Subcutaneous abdominal adipose tissue (tissue), 5 donors: ENCODE measurements at regions not wholly inside any gene's neighbourhood (a gene's known extent, or its start where the extent isn't known, plus 50 kb on each side); places are given as distances from the start of the nearest gene placed in this dataset.

ENCODE experiments used
- H3K27ac ChIP-seq: one replicate; pipeline ENCODE4 v1.7.0; 2013; ENCODE audit warnings: low read depth, mild to moderate bottlenecking, inconsistent platforms, low read length, moderate library complexity
- H3K27me3 ChIP-seq, 5 donors: one replicate each; pipeline ENCODE4 v1.7.0; 2013; ENCODE audit warnings: low read length in 5 of 5, inconsistent platforms in 1 of 5; ENCODE audit not compliant: control insufficient read depth in 5 of 5, insufficient read depth in 4 of 5
- H3K36me3 ChIP-seq, 5 donors: one replicate each; pipeline ENCODE4 v1.7.0; 2013; ENCODE audit warnings: low read length in 5 of 5; ENCODE audit not compliant: control insufficient read depth in 5 of 5, insufficient read depth in 5 of 5
- H3K4me1 ChIP-seq, 5 donors: one replicate each; pipeline ENCODE4 v1.7.0; 2013; ENCODE audit warnings: low read length in 5 of 5, mild to moderate bottlenecking in 3 of 5, moderate library complexity in 1 of 5; ENCODE audit not compliant: control insufficient read depth in 5 of 5, insufficient read depth in 5 of 5
- H3K4me3 ChIP-seq, 5 donors: one replicate each; pipeline ENCODE4 v1.7.0; 2013; ENCODE audit warnings: low read length in 5 of 5, low read depth in 1 of 5
- H3K9ac ChIP-seq, 5 donors: one replicate each; pipeline ENCODE4 v1.7.0; 2013; ENCODE audit warnings: low read length in 5 of 5, mild to moderate bottlenecking in 4 of 5, moderate library complexity in 3 of 5
- H3K9me3 ChIP-seq, 5 donors: one replicate each; pipeline ENCODE4 v1.7.0; 2013; ENCODE audit warnings: low read length in 5 of 5; ENCODE audit not compliant: control insufficient read depth in 5 of 5
- donor health status: healthy.
- donor health status: healthy.
- donor health status: healthy.
- donor health status: healthy.
- donor health status: healthy.

DNA sequence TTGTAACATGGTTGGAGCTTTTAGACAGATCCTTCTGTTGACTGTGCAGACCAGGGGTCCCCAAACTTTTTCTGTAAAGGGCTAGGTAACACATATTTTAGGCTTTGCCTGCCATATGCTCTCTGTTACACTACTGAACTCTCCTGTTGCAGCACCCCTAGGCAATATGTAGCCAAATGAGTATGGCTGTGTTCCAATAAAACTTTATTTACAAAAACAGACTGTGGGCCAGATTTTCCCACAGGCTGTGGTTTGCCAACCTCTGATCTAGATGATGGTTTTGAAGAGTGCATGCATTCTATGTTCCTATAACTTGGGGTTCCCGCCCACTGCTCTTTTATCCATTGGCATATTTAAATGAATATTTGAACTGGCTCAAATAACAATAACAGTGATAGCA is 180.3 kb upstream of the VASH1 start:
- no peak overlapping the region for H3K9ac ChIP-seq
- H3K4me3 ChIP-seq = no peak overlapping the region
- no peaks in the 10 kb centered on the region for H3K9me3 ChIP-seq
- no peaks in the 10 kb centered on the region for H3K36me3 ChIP-seq
- H3K4me1 ChIP-seq = peaks cover 1 to 26% (median 19%) of the 10 kb centered on the region in 5 donors
- no peaks in the 10 kb centered on the region for H3K27me3 ChIP-seq
- no peak overlapping the region for H3K27ac ChIP-seq

DNA sequence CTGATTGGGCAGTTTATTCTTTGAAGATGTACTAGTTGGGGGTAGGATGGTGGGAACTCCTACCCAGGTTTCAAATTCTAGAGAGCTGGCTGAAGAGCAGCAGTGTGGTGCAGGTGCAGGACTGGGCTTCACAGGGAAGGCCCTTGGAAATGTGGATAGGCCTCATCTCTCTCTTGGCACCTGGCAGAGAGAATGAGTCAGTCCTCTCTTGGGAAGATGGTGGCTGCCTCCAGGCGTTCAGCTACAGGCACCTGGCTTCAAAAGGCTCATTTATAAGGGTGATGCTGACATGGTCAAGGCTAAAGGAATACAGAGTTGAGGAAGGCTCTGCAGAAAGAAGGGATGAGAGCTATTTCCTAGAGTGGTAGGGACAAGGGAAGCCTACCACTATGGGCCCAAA is 179.7 kb upstream of the VASH1 start:
- Histone ChIP-seq H3K4me1 (peaks cover 1 to 19% (median 14%) of the 10 kb centered on the region in 5 donors), H3K27me3 (no peaks in the 10 kb centered on the region), H3K27ac (no peak overlapping the region), H3K9me3 (no peaks in the 10 kb centered on the region), H3K9ac (no peak overlapping the region), H3K4me3 (no peak overlapping the region), H3K36me3 (no peaks in the 10 kb centered on the region)

DNA sequence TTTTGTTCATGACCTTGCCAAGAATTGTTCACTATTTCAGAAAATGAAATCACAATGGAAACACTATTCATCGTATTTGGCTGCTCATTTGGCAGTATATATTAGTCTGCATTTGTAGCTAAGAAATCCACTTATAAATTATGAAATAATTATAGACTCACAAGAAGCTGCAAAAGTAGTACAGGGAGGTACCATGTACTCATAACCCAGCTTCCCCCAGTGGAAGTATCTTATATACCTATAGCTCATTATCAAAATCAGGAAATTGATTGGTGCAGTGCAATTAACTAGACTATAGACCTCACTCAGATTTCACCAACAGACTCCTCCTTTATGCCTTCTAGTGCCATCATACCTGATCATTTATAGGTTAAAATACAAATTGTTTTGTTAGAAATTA is 178.8 kb upstream of the VASH1 start:
- Histone ChIP-seq H3K9me3 (peaks cover 0 to under 1% (median 0%) of the 10 kb centered on the region in 5 donors), H3K36me3 (no peaks in the 10 kb centered on the region), H3K4me3 (no peak overlapping the region), H3K9ac (no peak overlapping the region), H3K27ac (no peak overlapping the region), H3K27me3 (no peaks in the 10 kb centered on the region), H3K4me1 (peaks cover 1 to 19% (median 13%) of the 10 kb centered on the region in 5 donors)

DNA sequence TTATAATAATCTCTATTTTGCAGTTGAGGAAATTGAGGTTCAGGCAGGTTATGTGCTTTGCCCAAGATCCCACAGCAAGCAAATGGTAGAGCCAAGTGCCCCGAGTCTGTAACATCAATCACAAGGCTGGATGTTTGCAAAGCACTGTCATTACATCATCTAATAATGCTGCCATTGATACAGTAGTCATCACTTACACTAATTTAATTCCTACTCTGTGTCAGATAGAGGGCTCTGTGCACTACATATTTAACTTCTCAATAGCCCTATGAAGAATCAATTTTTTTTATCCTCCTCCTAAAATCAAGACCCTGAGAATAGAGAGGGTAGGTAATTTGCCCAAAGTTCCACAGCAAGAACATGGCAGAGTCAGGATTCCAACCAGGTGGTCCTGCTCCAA is 178.1 kb upstream of the VASH1 start:
- H3K36me3 ChIP-seq = no peaks in the 10 kb centered on the region
- H3K4me1 ChIP-seq = peaks cover 1 to 19% (median 13%) of the 10 kb centered on the region in 5 donors
- peaks cover 0 to 3% (median 0%) of the 10 kb centered on the region in 5 donors for H3K9me3 ChIP-seq
- H3K4me3 ChIP-seq = no peak overlapping the region
- H3K27me3 ChIP-seq = no peaks in the 10 kb centered on the region
- no peak overlapping the region for H3K9ac ChIP-seq
- no peak overlapping the region for H3K27ac ChIP-seq

DNA sequence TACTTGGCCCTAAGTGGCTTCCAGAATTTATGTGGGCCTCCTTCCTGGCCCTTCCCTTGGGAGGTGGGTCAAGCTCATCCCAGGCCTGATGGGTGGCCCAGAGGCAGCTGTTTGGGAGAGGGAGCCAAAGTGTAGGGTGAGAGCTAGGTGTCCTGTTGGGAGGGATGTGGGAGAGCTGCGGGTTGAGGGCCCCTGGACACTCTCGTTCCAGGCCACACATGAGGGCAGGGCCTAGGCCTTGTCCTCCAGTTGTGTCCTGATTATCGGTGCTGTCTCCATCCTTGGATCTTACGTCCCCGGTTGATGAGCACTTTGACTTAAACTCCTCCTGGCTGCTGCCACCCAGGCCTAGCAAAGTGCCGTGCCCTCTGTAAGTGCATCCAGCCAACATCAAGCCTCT is 177.5 kb upstream of the VASH1 start:
- Histone ChIP-seq H3K9ac (peak overlapping the region in 1 of 5 donors; percentile 8), H3K36me3 (no peaks in the 10 kb centered on the region), H3K27ac (no peak overlapping the region)

DNA sequence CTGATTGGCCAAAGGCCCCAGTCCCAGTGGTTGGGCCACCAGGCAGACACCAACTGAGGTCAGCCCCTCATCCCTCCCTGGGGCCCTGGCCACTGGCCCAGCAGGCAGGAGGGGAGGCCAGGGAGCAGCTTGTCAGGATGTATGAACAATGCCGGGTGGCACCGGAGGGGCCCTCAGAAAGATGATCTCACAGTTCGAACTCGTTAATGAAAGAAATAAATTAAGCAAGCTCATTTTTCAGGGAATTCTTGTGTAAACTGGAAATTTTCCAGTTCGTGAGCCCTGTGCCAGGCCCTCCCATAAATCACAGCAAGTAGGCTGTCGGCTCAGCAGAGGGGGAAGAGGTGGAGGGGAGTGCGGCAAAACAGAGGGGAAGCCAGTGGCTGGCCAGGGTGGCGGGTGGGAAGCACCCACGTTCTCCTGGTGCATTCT is 177.0 kb upstream of the VASH1 start:
- Histone ChIP-seq H3K9ac (peak overlapping the region in 1 of 5 donors; percentile 8), H3K4me3 (no peak overlapping the region), H3K36me3 (no peaks in the 10 kb centered on the region), H3K4me1 (peaks cover 1 to 19% (median 13%) of the 10 kb centered on the region in 5 donors), H3K27ac (no peak overlapping the region), H3K27me3 (no peaks in the 10 kb centered on the region), H3K9me3 (peaks cover 0 to 3% (median 0%) of the 10 kb centered on the region in 5 donors)

More for the DNA sequence above, 177.5 kb upstream of the VASH1 start:
- Histone ChIP-seq H3K4me3 (no peak overlapping the region), H3K27me3 (no peaks in the 10 kb centered on the region), H3K4me1 (peaks cover 1 to 19% (median 13%) of the 10 kb centered on the region in 5 donors), H3K9me3 (peaks cover 0 to 3% (median 0%) of the 10 kb centered on the region in 5 donors)

DNA sequence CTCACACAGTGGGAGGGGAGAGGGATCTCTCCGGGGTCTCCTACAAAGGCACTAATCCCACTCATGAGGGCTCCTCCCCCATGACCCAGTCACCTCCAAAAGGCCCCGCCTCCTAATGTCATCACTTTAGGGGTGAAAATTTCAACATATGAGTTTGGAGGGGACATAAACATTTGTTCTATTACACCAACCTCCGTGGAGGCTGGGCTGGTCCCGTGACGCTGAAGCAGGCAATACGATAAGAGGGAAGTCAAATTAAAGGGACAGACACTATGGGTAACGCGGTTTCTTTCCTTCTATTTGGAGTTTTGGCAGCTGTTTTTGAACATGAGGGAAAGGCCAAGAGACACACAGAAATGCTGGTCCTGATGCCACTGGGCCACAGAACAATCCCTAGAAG is 175.7 kb upstream of the VASH1 start:
- H3K4me1 ChIP-seq = peaks cover 1 to 19% (median 13%) of the 10 kb centered on the region in 5 donors
- no peak overlapping the region for H3K4me3 ChIP-seq

DNA sequence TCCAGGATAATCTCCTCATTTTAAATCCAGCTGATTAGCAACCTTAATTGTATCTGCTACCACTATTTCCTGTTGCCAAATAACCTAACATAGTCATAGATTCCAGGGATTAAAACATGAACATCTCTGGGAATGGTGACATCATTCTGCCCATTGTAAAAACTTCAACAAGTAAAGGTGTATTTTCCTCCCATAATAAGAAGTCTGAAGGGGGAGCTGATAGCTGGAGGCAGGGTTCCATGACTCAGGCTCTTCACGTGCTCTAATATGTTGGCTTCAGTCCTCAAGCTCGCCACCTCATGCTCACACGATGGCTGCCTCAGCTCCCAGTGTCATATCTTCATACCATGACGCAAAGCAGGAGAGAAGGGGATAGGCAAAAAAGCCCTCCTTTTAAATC is 172.0 kb upstream of the VASH1 start:
- Histone ChIP-seq H3K9me3 (peaks cover 0 to 3% (median 0%) of the 10 kb centered on the region in 5 donors), H3K4me3 (no peak overlapping the region), H3K4me1 (peaks cover 0 to 12% (median 8%) of the 10 kb centered on the region in 5 donors), H3K27me3 (peaks cover 0 to 2% (median 0%) of the 10 kb centered on the region in 5 donors), H3K9ac (no peak overlapping the region), H3K27ac (no peak overlapping the region), H3K36me3 (no peaks in the 10 kb centered on the region)

More for the DNA sequence above, 175.7 kb upstream of the VASH1 start:
- no peaks in the 10 kb centered on the region for H3K36me3 ChIP-seq
- H3K9me3 ChIP-seq = peaks cover 0 to 3% (median 0%) of the 10 kb centered on the region in 5 donors
- no peak overlapping the region for H3K9ac ChIP-seq
- no peaks in the 10 kb centered on the region for H3K27me3 ChIP-seq
- H3K27ac ChIP-seq = no peak overlapping the region

DNA sequence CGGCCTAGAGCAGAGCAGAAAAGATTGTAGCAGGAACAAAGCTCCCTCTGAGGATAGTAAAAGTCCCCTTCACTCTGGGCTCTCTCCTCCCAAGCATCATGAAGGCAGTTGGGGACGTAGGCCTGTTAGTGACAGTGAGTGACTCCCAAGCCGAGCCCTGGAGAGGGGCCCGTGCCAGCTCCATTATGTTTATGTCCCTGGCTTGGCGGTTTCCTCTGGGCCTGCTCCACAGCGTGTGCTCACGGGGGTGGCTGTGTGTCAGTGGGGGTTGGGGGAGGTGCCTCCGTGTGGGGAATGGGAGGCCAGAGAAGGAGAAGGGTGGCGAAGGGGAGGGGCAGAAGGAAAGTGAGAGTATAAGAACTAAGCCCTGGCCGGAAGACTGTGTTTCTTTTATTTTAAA is 170.0 kb upstream of the VASH1 start:
- no peak overlapping the region for H3K27ac ChIP-seq

DNA sequence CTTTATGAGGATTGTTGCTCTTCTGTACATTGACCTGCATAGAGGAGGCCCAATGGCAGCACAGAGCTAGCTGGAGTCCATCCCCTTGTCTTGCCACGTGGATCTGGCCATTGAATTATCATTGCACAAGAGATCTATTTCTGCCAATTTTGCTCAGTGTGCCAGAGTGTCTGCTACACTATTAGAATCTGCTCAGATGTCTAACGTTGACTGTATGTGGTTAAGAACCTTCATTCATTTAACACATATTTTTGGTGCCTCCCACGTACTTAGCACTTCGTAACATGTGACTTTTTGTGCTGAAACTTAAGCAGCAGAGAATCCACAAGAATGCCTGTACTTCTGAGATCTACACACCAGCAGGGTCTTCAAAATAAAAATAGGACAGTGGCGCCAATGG is 166.0 kb upstream of the VASH1 start:
- Histone ChIP-seq H3K9me3 (no peaks in the 10 kb centered on the region), H3K27me3 (peaks cover 0 to 2% (median 0%) of the 10 kb centered on the region in 5 donors)

More for the DNA sequence above, 170.0 kb upstream of the VASH1 start:
- Histone ChIP-seq H3K9ac (no peak overlapping the region), H3K27me3 (peaks cover 0 to 2% (median 0%) of the 10 kb centered on the region in 5 donors), H3K4me3 (no peak overlapping the region), H3K9me3 (peaks cover 0 to 3% (median 0%) of the 10 kb centered on the region in 5 donors), H3K36me3 (no peaks in the 10 kb centered on the region), H3K4me1 (peaks cover 0 to 8% (median 6%) of the 10 kb centered on the region in 5 donors)

More for the DNA sequence above, 166.0 kb upstream of the VASH1 start:
- Histone ChIP-seq H3K4me1 (peaks cover 0 to 16% (median 6%) of the 10 kb centered on the region in 5 donors), H3K9ac (no peak overlapping the region), H3K27ac (no peak overlapping the region), H3K4me3 (no peak overlapping the region), H3K36me3 (no peaks in the 10 kb centered on the region)
